CD4-positive, alpha-beta T cell treated with Interleukin-17A for 1 hour (primary cell): ENCODE measurements at regions not wholly inside any gene's neighbourhood (a gene's known extent, or its start where the extent isn't known, plus 50 kb on each side); places are given as distances from the start of the nearest gene placed in this dataset.

Experiments
- DNase-seq: peaks from one replicate; pipeline ENCODE4 v3.0.0-alpha.2; 2020

GRCh38 chr4:97457253-97457652 is 686.0 kb downstream of the STPG2 start:
- no peak for DNase-seq

GRCh38 chr4:97468272-97468671 is 675.0 kb downstream of the STPG2 start:
- DNase-seq: no peak

GRCh38 chr4:97475621-97476020 is 667.7 kb downstream of the STPG2 start:
- no peak for DNase-seq

- no peak for DNase-seq
Measured at GRCh38 chr4:97477974-97478373, 665.3 kb downstream of the STPG2 start.

- no peak for DNase-seq
Measured at GRCh38 chr4:97479388-97479787, 663.9 kb downstream of the STPG2 start.

- no peak for DNase-seq
Measured at GRCh38 chr4:97491856-97492255, 651.4 kb downstream of the STPG2 start.

GRCh38 chr4:97493815-97494518 is 649.3 kb downstream of the STPG2 start:
- DNase-seq: no peak

GRCh38 chr4:97496298-97496873 is 646.9 kb downstream of the STPG2 start:
- no peak for DNase-seq

GRCh38 chr4:97498875-97499274 is 644.4 kb downstream of the STPG2 start:
- DNase-seq: no peak

- DNase-seq: no peak
Measured at GRCh38 chr4:97500423-97500822, 642.9 kb downstream of the STPG2 start.

- no peak for DNase-seq
Measured at GRCh38 chr4:97504713-97505112, 638.6 kb downstream of the STPG2 start.

GRCh38 chr4:97507587-97508245 is 635.6 kb downstream of the STPG2 start:
- DNase-seq: no peak
